GM13976 (cell line): ENCODE measurements at regions not wholly inside any gene's neighbourhood (a gene's known extent, or its start where the extent isn't known, plus 50 kb on each side); places are given as distances from the start of the nearest gene placed in this dataset.

Experiments
- DNase-seq: peaks from one replicate; pipeline ENCODE4 v3.0.0; 2012; ENCODE audit warnings: low spot score
- in situ Hi-C: fragments of 300-500 bp; cut with MboI; formaldehyde crosslinking; loops from one replicate; pipeline ENCODE4 v1.12.0; 2022; ENCODE audit warnings: low sequenced_read_pairs, mixed read lengths, inconsistent platforms; ENCODE audit not compliant: unreplicated experiment
- TF ChIP-seq, protein P1 (sequence below): IDR thresholded peaks from 2 replicates; pipeline ENCODE4 v1.5.1; 2012; ENCODE audit warnings: borderline replicate concordance, mild to moderate bottlenecking; ENCODE audit not compliant: insufficient read depth; ENCODE audit errors: extremely low read depth, missing control alignments, control extremely low read depth

DNA sequence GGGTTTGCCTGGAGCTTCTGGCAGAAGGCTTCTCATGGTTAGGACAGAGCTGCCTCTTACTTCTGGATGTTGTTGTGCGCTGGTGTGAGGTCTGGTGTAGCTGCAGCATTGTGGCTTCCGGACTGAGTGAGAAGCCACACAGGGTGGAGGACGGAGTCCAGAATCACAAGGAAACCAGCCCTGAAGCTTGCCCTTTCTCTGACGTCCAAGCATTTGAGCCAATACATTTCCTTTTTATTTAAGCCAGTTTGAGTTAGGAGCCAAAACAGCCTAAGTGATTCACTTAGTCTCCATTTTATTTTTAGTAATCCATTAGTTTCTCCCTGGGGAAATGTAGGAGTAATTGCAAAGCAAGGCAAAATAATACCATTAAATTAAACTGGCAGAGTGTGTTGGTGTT lies 402.4 kb upstream of the RGS6 start:
- in situ Hi-C loops, result no loop called here
- DNase-seq, result no peak

DNA sequence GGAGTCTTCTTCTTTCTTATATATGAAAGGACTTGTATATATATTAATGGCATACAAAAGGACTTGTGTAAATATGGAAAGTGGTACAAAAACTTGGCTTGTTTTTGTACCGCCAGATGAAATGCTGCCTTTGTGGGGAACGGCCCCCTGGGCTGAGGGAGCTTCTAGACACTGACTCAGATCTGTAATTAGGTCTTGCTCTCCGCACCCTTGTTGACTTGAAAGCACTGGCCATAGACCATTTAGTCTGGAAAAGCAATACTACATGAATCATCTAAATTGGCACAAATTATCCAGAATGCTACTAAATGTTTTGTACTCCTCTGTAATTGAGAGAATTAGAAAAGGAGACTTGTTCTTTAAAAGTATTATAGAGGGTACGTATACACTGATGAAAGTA lies 399.9 kb upstream of the RGS6 start:
- no peak for DNase-seq
- in situ Hi-C loops, result no loop called here
- TF ChIP-seq, protein P1, sequence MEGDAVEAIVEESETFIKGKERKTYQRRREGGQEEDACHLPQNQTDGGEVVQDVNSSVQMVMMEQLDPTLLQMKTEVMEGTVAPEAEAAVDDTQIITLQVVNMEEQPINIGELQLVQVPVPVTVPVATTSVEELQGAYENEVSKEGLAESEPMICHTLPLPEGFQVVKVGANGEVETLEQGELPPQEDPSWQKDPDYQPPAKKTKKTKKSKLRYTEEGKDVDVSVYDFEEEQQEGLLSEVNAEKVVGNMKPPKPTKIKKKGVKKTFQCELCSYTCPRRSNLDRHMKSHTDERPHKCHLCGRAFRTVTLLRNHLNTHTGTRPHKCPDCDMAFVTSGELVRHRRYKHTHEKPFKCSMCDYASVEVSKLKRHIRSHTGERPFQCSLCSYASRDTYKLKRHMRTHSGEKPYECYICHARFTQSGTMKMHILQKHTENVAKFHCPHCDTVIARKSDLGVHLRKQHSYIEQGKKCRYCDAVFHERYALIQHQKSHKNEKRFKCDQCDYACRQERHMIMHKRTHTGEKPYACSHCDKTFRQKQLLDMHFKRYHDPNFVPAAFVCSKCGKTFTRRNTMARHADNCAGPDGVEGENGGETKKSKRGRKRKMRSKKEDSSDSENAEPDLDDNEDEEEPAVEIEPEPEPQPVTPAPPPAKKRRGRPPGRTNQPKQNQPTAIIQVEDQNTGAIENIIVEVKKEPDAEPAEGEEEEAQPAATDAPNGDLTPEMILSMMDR, result no peak

More for the DNA sequence above, 402.4 kb upstream of the RGS6 start:
- TF ChIP-seq, protein P1, result no peak

DNA sequence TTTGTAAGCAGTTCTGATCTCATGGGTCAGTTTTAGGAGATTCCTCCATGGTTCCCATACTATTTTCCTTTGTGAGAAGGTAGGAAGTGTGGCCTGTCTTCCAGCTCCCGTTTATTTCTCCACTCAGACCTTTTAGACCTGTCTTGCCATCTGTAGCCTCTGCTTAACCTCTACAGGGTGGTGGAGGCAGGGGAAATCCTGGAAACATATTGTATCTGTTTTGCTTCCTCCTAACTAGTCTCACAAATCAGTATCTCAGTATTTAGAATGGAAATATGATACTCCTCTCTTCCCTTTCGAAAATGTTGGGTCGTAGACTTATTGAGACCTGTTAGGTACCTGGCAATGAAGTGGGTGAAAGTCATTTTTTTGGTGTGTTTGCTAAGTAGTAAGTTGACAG lies 399.4 kb upstream of the RGS6 start:
- DNase-seq, result no peak
- TF ChIP-seq, protein P1, result no peak
- in situ Hi-C loops, result no loop called here

DNA sequence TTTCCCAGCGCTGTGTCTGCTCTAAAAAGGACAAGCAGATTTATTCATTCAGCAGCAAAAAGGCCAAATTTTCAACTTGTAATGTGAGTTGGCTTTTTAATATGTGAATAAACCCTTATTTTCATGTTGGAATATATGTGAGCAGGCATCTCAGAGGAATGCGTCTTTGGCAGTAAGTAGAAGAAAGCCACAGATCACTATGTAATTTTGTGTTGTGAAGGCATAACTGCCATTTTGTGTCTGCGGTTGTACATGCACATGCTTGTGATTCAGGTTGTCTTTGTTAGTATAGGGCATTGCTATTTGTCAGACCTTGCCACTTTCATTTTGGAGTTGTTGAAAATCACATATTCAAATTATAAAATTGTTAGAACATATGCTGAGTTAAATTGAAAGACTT lies 398.8 kb upstream of the RGS6 start:
- DNase-seq, result no peak
- in situ Hi-C loops, result no loop called here
- TF ChIP-seq, protein P1, result no peak

DNA sequence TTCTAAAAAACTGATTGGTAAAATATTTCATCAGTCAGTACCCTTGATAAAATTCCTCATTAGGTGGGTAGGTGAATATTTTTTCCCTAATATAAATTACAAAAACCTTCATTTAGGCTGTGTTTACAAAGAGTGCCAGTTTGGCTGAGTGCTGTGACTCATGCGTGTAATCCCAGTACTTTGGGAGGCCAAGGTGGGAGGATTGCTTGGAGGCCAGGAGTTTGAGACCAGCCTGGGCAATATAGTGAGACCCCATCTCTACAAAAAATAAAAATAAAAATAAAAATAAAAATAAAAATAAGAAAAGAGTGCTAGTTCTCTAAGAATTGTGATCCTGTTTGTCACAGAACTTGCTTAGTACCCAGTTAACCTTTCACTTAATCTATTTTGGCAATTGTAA lies 398.4 kb upstream of the RGS6 start:
- in situ Hi-C loops, result no loop called here
- TF ChIP-seq, protein P1, result no peak
- no peak for DNase-seq

DNA sequence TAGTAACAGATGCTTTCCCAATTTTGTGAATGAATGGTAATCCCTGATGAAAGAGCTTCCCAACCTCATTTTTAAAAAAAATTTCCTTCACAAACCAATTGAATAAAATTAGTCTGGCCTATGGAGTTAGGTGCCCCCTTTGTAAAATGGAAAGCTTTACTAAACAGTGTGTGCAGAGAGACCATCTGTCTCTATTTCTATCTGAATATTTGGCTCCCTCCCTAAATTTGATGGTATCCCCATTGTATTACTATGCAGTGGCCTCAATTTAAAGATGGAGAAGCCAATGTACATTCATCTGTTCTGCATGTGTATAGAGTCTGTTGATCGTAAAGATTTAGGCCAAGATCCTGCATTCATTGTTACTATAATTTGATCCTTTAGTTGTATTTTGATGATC lies 397.7 kb upstream of the RGS6 start:
- TF ChIP-seq, protein P1, result no peak
- in situ Hi-C loops, result no loop called here
- DNase-seq, result no peak
